Activated naive CD4-positive, alpha-beta T cell treated with anti-CD3 and anti-CD28 coated beads, Interleukin-2, amount 10 ng/mL, durations not matched to agents 7 days and 5 days (primary cell): ENCODE measurements at regions not wholly inside any gene's neighbourhood (a gene's known extent, or its start where the extent isn't known, plus 50 kb on each side); places are given as distances from the start of the nearest gene placed in this dataset.

Experiments used
- CTCF ChIA-PET: fragments of 350-600 bp; sonication (Branson Sonifier 250); formaldehyde crosslinking; loops from one replicate; lab custom pipeline; 2021; ENCODE audit warnings: antibody characterized with exemption; lab: Charles Lee
- DNase-seq: peaks from one replicate; pipeline ENCODE4 v3.0.0-alpha.2; 2020
- H3K27ac Mint-ChIP-seq: one replicate; pipeline ENCODE4 v1.8.0; 2021; ENCODE audit warnings: mild to moderate bottlenecking, moderate library complexity, mixed read lengths
- H3K27me3 Mint-ChIP-seq: one replicate; pipeline ENCODE4 v1.8.0; 2021; ENCODE audit warnings: mild to moderate bottlenecking, mixed read lengths
- H3K36me3 Mint-ChIP-seq: one replicate; pipeline ENCODE4 v1.8.0; 2021; ENCODE audit warnings: mixed read lengths
- H3K4me1 Mint-ChIP-seq: one replicate; pipeline ENCODE4 v1.8.0; 2021; ENCODE audit warnings: mixed read lengths
- H3K4me3 Mint-ChIP-seq: one replicate; pipeline ENCODE4 v1.8.0; 2021; ENCODE audit warnings: mild to moderate bottlenecking, moderate library complexity, mixed read lengths
- H3K9me3 Mint-ChIP-seq: one replicate; pipeline ENCODE4 v1.8.0; 2021; ENCODE audit warnings: mixed read lengths

DNA sequence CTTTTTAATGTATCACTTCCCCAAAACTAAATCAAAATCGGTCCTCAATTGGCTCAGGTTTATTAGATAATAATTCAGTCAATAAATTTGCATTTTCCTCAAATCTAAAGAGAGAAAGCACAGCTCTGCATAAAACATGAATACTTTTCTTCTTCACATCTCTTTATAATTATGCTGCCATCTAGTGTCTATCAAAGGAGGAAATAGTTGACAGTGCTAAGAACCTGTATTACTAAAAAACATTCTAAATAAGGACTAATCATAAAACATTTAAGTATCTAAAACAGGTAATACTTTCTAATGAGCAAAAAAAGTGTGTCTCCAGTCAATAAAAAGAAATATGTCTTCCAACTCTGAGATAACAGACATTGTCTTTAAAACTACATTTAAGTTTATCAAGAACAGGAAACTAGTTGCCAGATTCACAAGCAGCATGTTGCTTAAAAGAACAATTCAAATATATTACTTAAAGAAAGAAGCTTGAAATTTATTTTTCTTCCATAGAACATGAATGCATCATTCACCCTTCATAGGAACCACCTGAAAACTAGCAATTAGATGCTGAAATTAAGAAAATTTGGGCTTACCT, 56.5 kb upstream of the DST start:
- Mint-ChIP-seq H3K27ac (no peak overlapping the region), H3K4me3 (no peak overlapping the region), H3K4me1 (no peaks in the 10 kb centered on the region), H3K36me3 (no peaks in the 10 kb centered on the region), H3K27me3 (no peaks in the 10 kb centered on the region), H3K9me3 (no peaks in the 10 kb centered on the region)
- CTCF ChIA-PET = interaction anchor here (0.8 to 4.2 kb wide), 11 partner anchors 9 to 154 kb away, joined by 3 to 21 read pairs (median 4); no protein-coding TSS in a partner anchor
- DNase-seq = no peak

DNA sequence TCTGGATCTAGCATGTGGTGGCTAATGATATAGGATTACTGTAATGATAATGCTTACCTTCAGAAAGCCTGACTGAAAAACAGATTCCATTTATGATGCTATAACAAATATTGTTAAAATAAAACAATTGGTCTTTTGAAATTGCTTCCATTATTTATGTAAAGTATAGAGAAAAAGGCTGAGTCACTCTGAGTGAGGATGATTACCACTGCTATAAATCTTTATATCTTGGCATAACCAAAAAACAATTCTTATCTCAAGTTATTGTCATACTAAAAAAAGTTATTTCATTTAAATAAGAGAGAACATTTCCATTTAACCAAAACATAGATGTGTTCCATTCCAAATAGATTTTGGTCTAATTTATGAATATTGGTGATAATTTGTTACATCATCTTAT, 53.0 kb upstream of the DST start:
- H3K4me3 Mint-ChIP-seq = no peak overlapping the region
- H3K9me3 Mint-ChIP-seq = no peaks in the 10 kb centered on the region
- no peak overlapping the region for H3K27ac Mint-ChIP-seq
- H3K4me1 Mint-ChIP-seq = no peaks in the 10 kb centered on the region
- H3K27me3 Mint-ChIP-seq = peaks cover 7% of the 10 kb centered on the region
- no peaks in the 10 kb centered on the region for H3K36me3 Mint-ChIP-seq
- CTCF ChIA-PET = no interaction called here
- DNase-seq = no peak

- CTCF ChIA-PET = no interaction called here
These were observed 51.3 kb upstream of the DST start for GRCh38 chr6:56694002-56694401.

DNA sequence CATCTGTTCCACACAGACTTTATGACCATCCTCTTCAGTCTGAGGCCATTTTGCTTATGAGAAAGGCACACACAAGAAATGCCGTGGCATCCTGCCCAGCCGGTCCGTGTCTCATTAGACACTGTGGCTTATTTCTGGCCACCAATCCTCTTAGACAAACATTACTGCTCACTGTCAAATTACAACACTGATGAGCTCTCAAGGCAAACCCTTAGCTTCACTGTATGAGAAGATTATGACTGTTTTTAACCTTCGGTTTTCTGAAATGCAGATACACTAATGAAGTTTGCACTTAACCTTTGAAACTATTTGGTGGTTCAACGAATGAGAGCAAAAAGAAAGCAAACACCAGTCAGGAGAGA, 50.5 kb upstream of the DST start:
- Mint-ChIP-seq H3K9me3 (no peaks in the 10 kb centered on the region), H3K36me3 (no peaks in the 10 kb centered on the region), H3K4me3 (no peak overlapping the region), H3K27ac (no peak overlapping the region), H3K27me3 (peaks cover 7% of the 10 kb centered on the region), H3K4me1 (no peaks in the 10 kb centered on the region)
- no peak for DNase-seq
- CTCF ChIA-PET = no interaction called here

More at GRCh38 chr6:56694002-56694401, 51.3 kb upstream of the DST start:
- DNase-seq = no peak
- no peaks in the 10 kb centered on the region for H3K36me3 Mint-ChIP-seq
- no peaks in the 10 kb centered on the region for H3K9me3 Mint-ChIP-seq
- no peak overlapping the region for H3K27ac Mint-ChIP-seq
- peaks cover 7% of the 10 kb centered on the region for H3K27me3 Mint-ChIP-seq
- H3K4me3 Mint-ChIP-seq = no peak overlapping the region
- H3K4me1 Mint-ChIP-seq = no peaks in the 10 kb centered on the region

DNA sequence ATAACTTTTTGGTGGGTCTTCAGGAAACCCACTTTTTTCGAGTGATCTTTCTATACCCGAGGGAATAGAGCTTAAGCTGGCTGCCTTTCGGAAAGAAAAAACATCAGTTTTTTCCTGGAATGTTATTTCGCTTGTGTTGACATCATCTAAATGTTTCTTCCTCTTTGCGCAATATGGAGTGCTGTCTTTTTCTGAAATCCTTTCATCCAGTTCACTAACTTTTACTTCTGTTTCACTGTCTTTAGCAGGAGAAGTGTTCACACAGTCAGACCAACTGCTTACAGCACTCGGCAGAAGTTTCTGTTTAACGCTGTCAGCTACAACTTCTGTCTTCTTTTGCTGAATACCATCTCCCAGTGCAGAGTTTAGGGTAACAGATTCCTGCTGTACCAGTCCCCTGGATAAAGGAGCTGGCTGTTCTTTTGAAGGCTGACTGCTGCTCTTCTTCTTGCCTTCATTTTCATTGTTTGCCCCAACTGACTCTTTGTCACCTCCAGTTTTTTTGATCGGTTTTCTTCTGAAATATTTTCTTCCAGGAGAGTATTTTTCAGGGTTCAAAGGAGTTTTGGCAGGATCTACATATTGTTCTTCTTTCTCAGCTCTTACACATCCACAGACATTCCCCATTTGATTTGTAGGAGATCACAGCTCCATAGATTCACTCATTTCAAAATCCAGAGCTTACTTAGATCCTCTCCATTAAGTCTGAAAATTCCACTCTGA, 50.0 kb upstream of the DST start:
- no peaks in the 10 kb centered on the region for H3K4me1 Mint-ChIP-seq
- CTCF ChIA-PET = interaction anchor here (0.6 kb wide), 1 partner anchor 121 kb away, joined by 3 read pairs; no protein-coding TSS in a partner anchor

More for the DNA sequence above, 50.0 kb upstream of the DST start:
- Mint-ChIP-seq H3K27ac (no peak overlapping the region), H3K9me3 (no peaks in the 10 kb centered on the region), H3K4me3 (no peak overlapping the region), H3K36me3 (no peaks in the 10 kb centered on the region), H3K27me3 (peaks cover 7% of the 10 kb centered on the region)
- DNase-seq = no peak
